Left lung (tissue), 4 donors: ENCODE measurements at regions not wholly inside any gene's neighbourhood (a gene's known extent, or its start where the extent isn't known, plus 50 kb on each side); places are given as distances from the start of the nearest gene placed in this dataset.

Source experiments
- ATAC-seq: fragments of 200-7000 bp; cut with Tn5 transposase; one replicate; pipeline ENCODE4 v1.9.1; 2020; ENCODE audit warnings: moderate library complexity
- DNase-seq, 4 donors: peaks; one replicate each; pipeline ENCODE4 v3.0.0-alpha.2; 2013 to 2020
- H3K27ac ChIP-seq, 2 donors: fragments of 200-600 bp; sonication (generic) in 1 of 2; one replicate each; pipeline versions ENCODE4 v1.5.0 to v1.8.0; 2020 to 2021
- H3K27me3 ChIP-seq, 2 donors: fragments of 200-600 bp; sonication (generic) in 1 of 2; one replicate each; pipeline versions ENCODE4 v1.5.0 to v1.8.0; 2020 to 2021
- H3K36me3 ChIP-seq, 2 donors: fragments of 200-600 bp; sonication (generic) in 1 of 2; one replicate each; pipeline versions ENCODE4 v1.5.0 to v1.8.0; 2020 to 2021
- H3K4me1 ChIP-seq, 2 donors: fragments of 200-600 bp; one replicate each; pipeline ENCODE4 v1.8.0; 2021
- H3K4me3 ChIP-seq, 2 donors: fragments of 200-600 bp; sonication (generic) in 1 of 2; one replicate each; pipeline versions ENCODE4 v1.5.0 to v1.8.0; 2020 to 2021; ENCODE audit warnings: mild to moderate bottlenecking in 1 of 2
- H3K9me3 ChIP-seq, 2 donors: fragments of 200-600 bp; sonication (generic) in 1 of 2; one replicate each; pipeline versions ENCODE4 v1.5.0 to v1.8.0; 2020 to 2021
- intact Hi-C, 2 donors: fragments of 100-400 bp; cut with DNase I; formaldehyde crosslinking; loops; one replicate each; pipeline versions ENCODE4 v1.11.2 to v1.14.2; 2022
- TF ChIP-seq, protein P1 (sequence below), 2 donors: fragments of 200-600 bp; sonication (generic) in 1 of 2; IDR thresholded peaks; one replicate each; pipeline versions ENCODE4 v1.5.0 to v1.8.0; 2021; ENCODE audit warnings: antibody characterized with exemption in 2 of 2
- donor health status: DM: no; HTN: yes; CAD: no.
- donor health status: DM: no; HTN: no; CAD: no.

GRCh38 chr2:116319001-116319400, 1495.5 kb upstream of the DDX18 start:
- H3K27ac ChIP-seq = no peak overlapping the region
- no peaks in the 10 kb centered on the region for H3K27me3 ChIP-seq
- intact Hi-C loops = no loop called here
- H3K36me3 ChIP-seq = no peaks in the 10 kb centered on the region
- no peak overlapping the region for H3K4me3 ChIP-seq
- TF ChIP-seq, protein P1, sequence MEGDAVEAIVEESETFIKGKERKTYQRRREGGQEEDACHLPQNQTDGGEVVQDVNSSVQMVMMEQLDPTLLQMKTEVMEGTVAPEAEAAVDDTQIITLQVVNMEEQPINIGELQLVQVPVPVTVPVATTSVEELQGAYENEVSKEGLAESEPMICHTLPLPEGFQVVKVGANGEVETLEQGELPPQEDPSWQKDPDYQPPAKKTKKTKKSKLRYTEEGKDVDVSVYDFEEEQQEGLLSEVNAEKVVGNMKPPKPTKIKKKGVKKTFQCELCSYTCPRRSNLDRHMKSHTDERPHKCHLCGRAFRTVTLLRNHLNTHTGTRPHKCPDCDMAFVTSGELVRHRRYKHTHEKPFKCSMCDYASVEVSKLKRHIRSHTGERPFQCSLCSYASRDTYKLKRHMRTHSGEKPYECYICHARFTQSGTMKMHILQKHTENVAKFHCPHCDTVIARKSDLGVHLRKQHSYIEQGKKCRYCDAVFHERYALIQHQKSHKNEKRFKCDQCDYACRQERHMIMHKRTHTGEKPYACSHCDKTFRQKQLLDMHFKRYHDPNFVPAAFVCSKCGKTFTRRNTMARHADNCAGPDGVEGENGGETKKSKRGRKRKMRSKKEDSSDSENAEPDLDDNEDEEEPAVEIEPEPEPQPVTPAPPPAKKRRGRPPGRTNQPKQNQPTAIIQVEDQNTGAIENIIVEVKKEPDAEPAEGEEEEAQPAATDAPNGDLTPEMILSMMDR (IDR thresholded peaks at IDR 0.05) = no peak
- ATAC-seq (no peak), DNase-seq (no peak)
- H3K9me3 ChIP-seq = no peaks in the 10 kb centered on the region
- no peaks in the 10 kb centered on the region for H3K4me1 ChIP-seq

- Histone ChIP-seq H3K27me3 (no peaks in the 10 kb centered on the region), H3K36me3 (no peaks in the 10 kb centered on the region), H3K4me3 (no peak overlapping the region), H3K4me1 (no peaks in the 10 kb centered on the region), H3K27ac (no peak overlapping the region), H3K9me3 (no peaks in the 10 kb centered on the region)
- DNase-seq (no peak), ATAC-seq (no peak)
- TF ChIP-seq, protein P1 (IDR thresholded peaks at IDR 0.05) = no peak
- intact Hi-C loops = no loop called here
These were observed 1494.6 kb upstream of the DDX18 start for GRCh38 chr2:116319935-116320334.

GRCh38 chr2:116329280-116329679, 1485.2 kb upstream of the DDX18 start:
- Histone ChIP-seq H3K9me3 (peaks cover 0 to 14% of the 10 kb centered on the region in 2 donors), H3K4me3 (no peak overlapping the region), H3K27me3 (no peaks in the 10 kb centered on the region), H3K27ac (no peak overlapping the region), H3K4me1 (no peaks in the 10 kb centered on the region), H3K36me3 (no peaks in the 10 kb centered on the region)
- ATAC-seq (no peak), DNase-seq (no peak)
- intact Hi-C loops = no loop called here
- TF ChIP-seq, protein P1 (IDR thresholded peaks at IDR 0.05) = no peak

- Histone ChIP-seq H3K4me1 (no peaks in the 10 kb centered on the region), H3K4me3 (no peak overlapping the region), H3K36me3 (no peaks in the 10 kb centered on the region), H3K9me3 (peaks cover 0 to 6% of the 10 kb centered on the region in 2 donors), H3K27ac (no peak overlapping the region), H3K27me3 (no peaks in the 10 kb centered on the region)
- TF ChIP-seq, protein P1 (IDR thresholded peaks at IDR 0.05) = no peak
- DNase-seq (no peak), ATAC-seq (no peak)
- intact Hi-C loops = no loop called here
These were observed 1473.8 kb upstream of the DDX18 start for GRCh38 chr2:116340690-116341089.

GRCh38 chr2:116366212-116366611, 1448.3 kb upstream of the DDX18 start:
- no peaks in the 10 kb centered on the region for H3K4me1 ChIP-seq
- peaks cover 0 to 9% of the 10 kb centered on the region in 2 donors for H3K9me3 ChIP-seq
- TF ChIP-seq, protein P1 (IDR thresholded peaks at IDR 0.05) = no peak
- DNase-seq = no peak
- ATAC-seq = no peak
- H3K36me3 ChIP-seq = no peaks in the 10 kb centered on the region
- intact Hi-C loops = no loop called here
- no peaks in the 10 kb centered on the region for H3K27me3 ChIP-seq
- H3K27ac ChIP-seq = no peak overlapping the region
- H3K4me3 ChIP-seq = no peak overlapping the region
